Transverse colon (tissue), 4 donors: ENCODE measurements at regions not wholly inside any gene's neighbourhood (a gene's known extent, or its start where the extent isn't known, plus 50 kb on each side); places are given as distances from the start of the nearest gene placed in this dataset.

Experiments used
- DNase-seq: peaks from one replicate; pipeline ENCODE4 v3.0.0-alpha.2; 2019
- H3K27ac ChIP-seq, 4 donors: fragments of 200-600 bp; sonication (generic); 2 replicates each; pipeline ENCODE4 v1.5.1; 2016 to 2018; ENCODE audit warnings: inconsistent platforms in 4 of 4
- H3K27me3 ChIP-seq: fragments of 200-600 bp; sonication (generic); 2 replicates; pipeline ENCODE4 v1.5.1; 2017; ENCODE audit warnings: inconsistent platforms
- H3K36me3 ChIP-seq, 4 donors: fragments of 200-600 bp; sonication (generic); 2 replicates each; pipeline ENCODE4 v1.5.1; 2017 to 2019; ENCODE audit warnings: inconsistent platforms in 4 of 4
- H3K4me1 ChIP-seq, 4 donors: fragments of 200-600 bp; sonication (generic); 2 replicates each; pipeline ENCODE4 v1.5.1; 2017 to 2020; ENCODE audit warnings: inconsistent platforms in 4 of 4
- H3K4me3 ChIP-seq, 4 donors: fragments of 200-600 bp; sonication (generic); 1 replicate in 1 of 4; 2 replicates in 3 of 4; pipeline versions ENCODE4 v1.5.1 to v1.6.1; 2017 to 2019; ENCODE audit warnings: inconsistent platforms in 4 of 4
- H3K9me3 ChIP-seq, 2 donors: fragments of 200-600 bp; sonication (generic); 2 replicates each; pipeline ENCODE4 v1.5.1; 2017 to 2019; ENCODE audit warnings: inconsistent platforms in 2 of 2
- EP300 ChIP-seq: sonication (generic); formaldehyde crosslinking; IDR thresholded peaks from one replicate; pipeline ENCODE4 v1.6.1; 2017; ENCODE audit warnings: antibody characterized with exemption, low read depth
- POLR2A ChIP-seq: fragments of 450-650 bp; IDR thresholded peaks from one replicate; pipeline ENCODE4 v1.6.1; 2016; ENCODE audit warnings: antibody characterized with exemption, mild to moderate bottlenecking, moderate library complexity
- POLR2AphosphoS5 ChIP-seq, 3 donors: sonication (generic); formaldehyde crosslinking; IDR thresholded peaks; one replicate each; pipeline ENCODE4 v1.6.1; 2016; ENCODE audit warnings: antibody characterized with exemption in 3 of 3
- WGBS, 2 donors: methylation state at CpG; one replicate each; pipeline ENCODE4 v1.1.5; 2018; ENCODE audit warnings: low coverage in 1 of 2; 5-methylcytosine and 5-hydroxymethylcytosine counted together
- in situ Hi-C, 4 donors: fragments of 200-750 bp; cut with MboI; loops; one replicate each; pipeline versions ENCODE4 v1.15.0 to v1.15.1; 2017; ENCODE audit warnings: low sequenced_read_pairs in 3 of 4, low pct_ligation_motif_present in 1 of 4, low pct_unique_long_range_greater_than_20kb in 1 of 4
- intact Hi-C: fragments of 100-400 bp; cut with DNase I; formaldehyde crosslinking; loops from one replicate; pipeline ENCODE4 v1.15.1; 2023; ENCODE audit warnings: low total_unique reads
- TF ChIP-seq, protein P1 (sequence below), 5 experiments: fragments of 200-600 bp in 3 of 5; fragments of 450-650 bp in 2 of 5; sonication (generic) in 3 of 5; IDR thresholded peaks; 1 replicate in 2 of 5; 2 replicates in 3 of 5; pipeline ENCODE4 v1.5.1; 2016 to 2017; ENCODE audit warnings: antibody characterized with exemption in 5 of 5, inconsistent platforms in 3 of 5, mild to moderate bottlenecking in 2 of 5, moderate library complexity in 1 of 5

DNA sequence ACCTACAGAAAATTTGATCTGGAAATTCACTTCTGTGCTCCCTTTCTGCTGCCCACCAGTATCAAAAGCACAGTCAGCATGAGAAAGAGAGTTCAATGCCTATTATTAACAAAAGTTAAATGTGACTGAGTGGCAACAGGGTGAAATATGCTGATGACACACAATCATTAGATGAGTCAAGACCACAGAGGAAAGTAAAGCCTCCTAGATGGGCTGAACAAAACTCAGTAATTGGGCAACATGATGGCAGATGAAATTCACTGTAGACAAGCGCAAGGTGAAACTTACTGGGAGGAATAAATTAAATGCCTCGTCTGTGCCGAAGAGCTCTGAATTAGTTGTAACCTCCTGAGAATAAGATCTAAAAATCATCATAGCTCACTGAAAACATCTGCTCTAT lies 752.8 kb downstream of the IRX1 start:
- DNase-seq, result no peak
- no peaks in the 10 kb centered on the region for H3K4me1 ChIP-seq
- TF ChIP-seq POLR2AphosphoS5 (IDR thresholded peaks at IDR 0.05) (no peak), EP300 (no peak), POLR2A (no peak)
- TF ChIP-seq, protein P1, sequence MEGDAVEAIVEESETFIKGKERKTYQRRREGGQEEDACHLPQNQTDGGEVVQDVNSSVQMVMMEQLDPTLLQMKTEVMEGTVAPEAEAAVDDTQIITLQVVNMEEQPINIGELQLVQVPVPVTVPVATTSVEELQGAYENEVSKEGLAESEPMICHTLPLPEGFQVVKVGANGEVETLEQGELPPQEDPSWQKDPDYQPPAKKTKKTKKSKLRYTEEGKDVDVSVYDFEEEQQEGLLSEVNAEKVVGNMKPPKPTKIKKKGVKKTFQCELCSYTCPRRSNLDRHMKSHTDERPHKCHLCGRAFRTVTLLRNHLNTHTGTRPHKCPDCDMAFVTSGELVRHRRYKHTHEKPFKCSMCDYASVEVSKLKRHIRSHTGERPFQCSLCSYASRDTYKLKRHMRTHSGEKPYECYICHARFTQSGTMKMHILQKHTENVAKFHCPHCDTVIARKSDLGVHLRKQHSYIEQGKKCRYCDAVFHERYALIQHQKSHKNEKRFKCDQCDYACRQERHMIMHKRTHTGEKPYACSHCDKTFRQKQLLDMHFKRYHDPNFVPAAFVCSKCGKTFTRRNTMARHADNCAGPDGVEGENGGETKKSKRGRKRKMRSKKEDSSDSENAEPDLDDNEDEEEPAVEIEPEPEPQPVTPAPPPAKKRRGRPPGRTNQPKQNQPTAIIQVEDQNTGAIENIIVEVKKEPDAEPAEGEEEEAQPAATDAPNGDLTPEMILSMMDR (IDR thresholded peaks at IDR 0.05), result no peak
- no peaks in the 10 kb centered on the region for H3K36me3 ChIP-seq
- in situ Hi-C loops, result no loop called here
- 95 to 97% methylated on average over 3 of the region's 3 CpGs for WGBS, 2 donors
- H3K4me3 ChIP-seq, result no peak overlapping the region
- no peaks in the 10 kb centered on the region for H3K9me3 ChIP-seq
- intact Hi-C loops, result no loop called here
- no peak overlapping the region for H3K27ac ChIP-seq
- no peaks in the 10 kb centered on the region for H3K27me3 ChIP-seq

GRCh38 chr5:4348919-4349318 lies 753.3 kb downstream of the IRX1 start:
- no peak for DNase-seq
- Histone ChIP-seq H3K36me3 (no peaks in the 10 kb centered on the region), H3K4me1 (no peaks in the 10 kb centered on the region), H3K9me3 (no peaks in the 10 kb centered on the region), H3K4me3 (no peak overlapping the region), H3K27ac (no peak overlapping the region), H3K27me3 (no peaks in the 10 kb centered on the region)
- intact Hi-C loops, result no loop called here
- 67 to 73% methylated on average over 3 of the region's 3 CpGs for WGBS, 2 donors
- TF ChIP-seq POLR2AphosphoS5 (IDR thresholded peaks at IDR 0.05) (no peak), POLR2A (no peak), EP300 (no peak)
- TF ChIP-seq, protein P1 (IDR thresholded peaks at IDR 0.05), result no peak
- in situ Hi-C loops, result no loop called here

- no peak overlapping the region for H3K4me3 ChIP-seq
- H3K4me1 ChIP-seq, result no peaks in the 10 kb centered on the region
- TF ChIP-seq EP300 (no peak), POLR2A (no peak), POLR2AphosphoS5 (IDR thresholded peaks at IDR 0.05) (no peak)
- TF ChIP-seq, protein P1 (IDR thresholded peaks at IDR 0.05), result no peak
- in situ Hi-C loops (no loop called here), intact Hi-C loops (no loop called here)
- H3K9me3 ChIP-seq, result no peaks in the 10 kb centered on the region
- H3K36me3 ChIP-seq, result no peaks in the 10 kb centered on the region
- no peak for DNase-seq
- WGBS, 2 donors, result 32 to 51% methylated on average over 3 to 6 of the region's 6 CpGs
- no peaks in the 10 kb centered on the region for H3K27me3 ChIP-seq
- no peak overlapping the region for H3K27ac ChIP-seq
These were observed 760.6 kb downstream of the IRX1 start for GRCh38 chr5:4356201-4356600.

DNA sequence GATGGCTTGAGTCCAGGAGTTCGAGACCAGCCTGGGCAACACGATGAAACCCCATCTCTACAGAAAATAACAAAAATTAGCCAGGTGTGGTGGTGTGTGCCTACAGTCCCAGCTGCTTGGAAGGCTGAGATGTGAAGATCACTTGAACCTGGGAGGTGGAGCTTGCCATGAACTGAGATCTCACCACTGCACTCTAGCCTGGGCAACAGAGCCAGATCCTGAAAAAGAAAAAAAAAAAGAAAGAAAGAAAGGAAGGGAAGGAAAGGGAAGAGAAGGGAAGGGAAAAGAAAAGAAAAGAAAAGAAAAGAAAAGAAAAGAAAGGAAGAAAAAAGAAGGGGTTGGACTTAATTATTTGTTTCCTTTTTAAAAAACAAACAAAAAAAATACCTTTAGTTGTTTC lies 764.2 kb downstream of the IRX1 start:
- no peak for DNase-seq
- TF ChIP-seq POLR2A (no peak), EP300 (no peak), POLR2AphosphoS5 (IDR thresholded peaks at IDR 0.05) (no peak)
- TF ChIP-seq, protein P1 (IDR thresholded peaks at IDR 0.05), result no peak
- no peaks in the 10 kb centered on the region for H3K9me3 ChIP-seq
- intact Hi-C loops (no loop called here), in situ Hi-C loops (no loop called here)
- H3K27ac ChIP-seq, result no peak overlapping the region
- no peak overlapping the region for H3K4me3 ChIP-seq
- H3K4me1 ChIP-seq, result no peaks in the 10 kb centered on the region
- no peaks in the 10 kb centered on the region for H3K27me3 ChIP-seq
- 74 to 79% methylated on average over 2 of the region's 2 CpGs for WGBS, 2 donors
- H3K36me3 ChIP-seq, result no peaks in the 10 kb centered on the region
